IPS-NIHi11 (cell line): ENCODE measurements at regions not wholly inside any gene's neighbourhood (a gene's known extent, or its start where the extent isn't known, plus 50 kb on each side); places are given as distances from the start of the nearest gene placed in this dataset.
A peak's percentile ranks its signal among the peaks of the same experiment; 100 is the strongest.

Source experiments
- DNase-seq: peaks from one replicate; pipeline ENCODE4 v3.0.0; 2012; ENCODE audit warnings: mixed read lengths, low spot score

DNA sequence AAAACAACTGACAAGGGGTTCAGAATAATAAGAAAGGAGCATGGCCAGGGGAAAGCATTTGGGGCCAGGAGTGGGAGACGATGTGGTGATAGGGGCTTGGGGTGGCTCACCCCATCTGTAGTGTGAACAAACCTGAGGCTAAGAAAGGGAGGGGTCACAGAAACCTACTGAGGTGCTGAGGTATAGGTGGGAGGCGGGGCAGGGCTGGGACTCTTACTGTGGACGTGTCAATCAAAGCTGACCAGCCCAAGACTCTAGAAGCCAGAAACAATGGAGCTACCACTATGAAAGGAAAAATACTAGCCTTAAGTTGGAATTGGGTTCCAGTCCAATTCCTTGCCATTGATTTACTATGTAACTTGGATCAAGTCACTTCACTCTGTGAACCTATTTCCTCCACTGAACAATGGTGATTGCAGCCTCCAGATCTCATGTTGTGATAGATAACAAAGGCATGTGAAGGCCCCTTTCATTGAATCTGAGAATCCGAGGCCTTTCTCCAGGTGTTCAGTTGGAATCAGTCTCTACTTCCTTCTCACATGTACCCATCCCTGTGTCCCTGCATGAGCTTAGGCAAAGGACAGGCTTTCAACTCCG is 260.9 kb upstream of the HES1 start:
- peak; percentile 48 for DNase-seq

DNA sequence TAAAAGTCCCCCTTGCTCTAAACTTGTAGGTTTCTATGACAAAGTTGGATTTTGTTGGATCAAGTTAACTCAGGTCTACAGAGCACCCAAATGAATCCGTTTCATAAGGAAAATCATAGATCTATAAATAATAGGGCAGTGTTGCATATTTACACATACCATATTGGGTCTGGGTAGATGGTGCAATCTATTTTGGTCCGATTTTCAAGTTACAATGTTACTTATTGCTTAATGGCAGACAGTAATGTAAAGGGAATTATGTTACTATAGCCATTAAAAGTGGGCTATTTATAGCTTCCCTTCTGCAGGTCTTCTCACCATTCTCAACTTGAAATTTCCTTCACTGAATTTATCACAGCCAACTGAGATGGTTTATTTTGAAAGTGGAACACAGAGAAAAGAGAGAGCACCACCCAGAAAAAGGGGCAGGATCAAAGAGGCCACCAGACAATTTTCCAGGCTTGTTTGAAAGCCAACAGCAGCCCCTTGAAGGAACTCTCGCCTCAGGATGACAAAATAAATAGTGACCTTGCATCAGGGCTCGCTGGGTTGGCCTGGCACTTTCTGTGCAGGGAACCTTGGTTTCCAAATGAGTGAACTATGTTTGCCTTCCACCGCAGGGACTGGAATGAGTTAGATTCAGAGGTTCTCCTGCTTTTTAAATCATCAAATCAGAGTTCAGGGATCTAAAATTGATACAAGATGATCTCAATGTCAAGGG is 260.2 kb upstream of the HES1 start:
- no peak for DNase-seq

DNA sequence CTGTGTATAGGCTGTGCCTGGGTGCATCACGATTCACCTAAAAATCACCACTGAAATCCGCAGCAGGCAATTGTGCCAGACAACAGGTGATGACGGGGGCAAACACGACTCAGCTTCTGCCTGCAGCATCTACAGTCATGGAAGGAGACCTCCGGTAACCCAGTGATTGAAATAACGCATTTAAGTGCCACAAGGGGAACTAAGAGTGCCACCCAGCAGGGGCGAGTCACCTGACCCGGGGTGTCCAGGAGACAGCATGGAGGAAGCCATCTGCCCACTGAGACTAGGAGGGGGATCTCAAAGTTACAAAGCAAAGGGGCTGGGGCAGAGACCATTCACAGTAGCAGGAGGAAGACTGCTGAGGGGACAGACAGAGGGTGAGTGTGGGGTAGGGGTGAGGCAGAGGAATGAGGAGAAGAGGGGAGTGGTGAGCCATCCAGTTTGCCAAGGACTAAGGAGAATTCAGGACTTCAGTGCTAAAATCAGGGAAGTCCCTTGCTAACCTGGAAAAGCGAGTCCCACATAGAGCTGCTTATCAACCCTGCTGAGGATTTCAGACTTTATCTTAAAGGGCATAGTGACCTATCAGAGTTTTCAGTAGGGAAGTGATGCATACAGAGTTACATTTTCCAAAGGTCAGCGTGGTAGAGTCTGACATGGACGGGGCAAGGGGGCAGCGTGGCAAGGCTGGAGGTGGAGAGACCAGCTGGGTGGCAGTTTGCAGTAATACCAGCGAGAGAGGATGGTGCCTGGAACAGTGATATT is 256.7 kb upstream of the HES1 start:
- no peak for DNase-seq

- DNase-seq, result no peak
Measured at GRCh38 chr3:193879864-193880242, 256.1 kb upstream of the HES1 start.

DNA sequence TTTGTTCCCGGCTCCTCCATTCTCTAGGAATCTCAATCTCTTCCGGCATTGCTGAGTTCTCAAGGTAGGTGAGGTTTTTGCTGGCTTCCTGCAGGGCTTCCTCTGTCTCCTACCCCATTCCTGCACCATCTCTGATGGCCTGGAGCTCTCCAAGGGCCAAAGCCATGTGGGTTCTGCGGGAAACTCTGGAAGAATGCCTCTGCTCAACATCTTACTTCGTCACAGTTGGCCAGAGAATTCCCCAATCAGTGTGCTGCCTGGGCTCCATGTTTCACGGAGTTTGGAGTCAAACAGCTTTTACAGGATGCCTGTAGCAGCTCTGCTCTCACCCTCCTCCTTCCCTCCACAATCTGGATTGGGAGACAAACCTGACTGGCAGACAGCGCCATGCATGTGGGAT is 253.9 kb upstream of the HES1 start:
- no peak for DNase-seq

GRCh38 chr3:193883551-193883950 is 252.4 kb upstream of the HES1 start:
- no peak for DNase-seq

DNA sequence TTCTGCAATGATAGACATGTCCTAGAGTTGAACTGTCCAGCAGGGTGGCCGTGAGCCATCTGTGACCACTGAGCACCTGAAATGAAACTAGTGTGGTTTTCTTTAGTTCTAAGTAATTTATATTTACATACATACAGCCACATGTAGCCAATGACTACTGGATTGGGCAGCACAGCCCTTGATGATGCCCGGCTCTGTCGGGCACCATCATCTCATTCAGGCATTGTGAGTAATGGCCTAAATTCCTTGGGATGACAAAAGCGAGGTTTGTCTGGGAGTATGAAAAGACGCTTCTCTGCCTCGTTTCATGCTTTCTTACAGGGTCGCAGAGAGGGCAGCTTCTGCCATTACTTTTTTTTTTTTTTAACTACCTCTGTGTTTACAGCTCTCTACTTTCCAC is 251.9 kb upstream of the HES1 start:
- no peak for DNase-seq

GRCh38 chr3:193884652-193885051 is 251.3 kb upstream of the HES1 start:
- no peak for DNase-seq

- DNase-seq, result no peak
Measured at GRCh38 chr3:193885832-193886231, 250.1 kb upstream of the HES1 start.

GRCh38 chr3:193890016-193890897 is 245.7 kb upstream of the HES1 start:
- no peak for DNase-seq

- peak; percentile 63 for DNase-seq
Measured at GRCh38 chr3:193894121-193894863, 241.7 kb upstream of the HES1 start.

DNA sequence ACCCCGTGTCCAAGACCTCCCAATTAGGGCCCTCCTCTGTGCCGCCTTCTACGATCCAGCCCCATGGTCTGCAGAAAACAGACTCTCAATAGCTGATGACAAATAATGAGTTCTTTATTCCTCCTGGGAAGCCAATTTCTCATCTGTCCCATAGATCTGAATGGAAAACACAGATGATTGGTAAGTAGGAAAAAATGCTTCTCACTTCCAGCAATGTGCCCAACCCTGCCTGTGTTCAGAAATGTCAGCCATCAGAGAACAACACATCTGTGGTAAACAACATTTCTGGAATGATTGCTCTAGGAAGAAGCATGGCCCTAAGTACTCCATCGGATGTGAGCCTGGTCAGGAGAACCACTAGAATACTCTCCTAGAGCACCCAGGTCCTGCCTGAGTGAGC is 240.5 kb upstream of the HES1 start:
- DNase-seq, result no peak

DNA sequence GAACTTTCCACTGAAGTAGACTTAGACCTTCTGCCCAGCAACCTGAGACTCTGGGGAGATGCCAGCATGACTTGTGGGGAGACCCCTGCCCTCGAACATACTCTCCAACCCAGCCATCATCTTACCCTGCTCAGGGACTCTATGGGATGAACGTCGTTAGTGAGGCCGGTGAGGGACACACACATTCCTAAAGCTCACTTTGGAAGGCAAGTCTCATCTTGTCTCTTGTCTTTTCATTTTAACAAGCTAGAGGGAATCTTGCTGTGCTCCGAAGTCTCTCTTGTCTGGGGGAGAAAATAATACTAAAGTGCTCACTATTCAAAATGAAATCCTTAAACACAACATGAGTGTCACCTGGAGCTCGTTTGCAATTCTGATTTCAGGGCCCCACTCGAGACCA is 239.5 kb upstream of the HES1 start:
- DNase-seq, result no peak

GRCh38 chr3:193897288-193897687 is 238.7 kb upstream of the HES1 start:
- no peak for DNase-seq

GRCh38 chr3:193897731-193898180 is 238.2 kb upstream of the HES1 start:
- DNase-seq, result no peak

DNA sequence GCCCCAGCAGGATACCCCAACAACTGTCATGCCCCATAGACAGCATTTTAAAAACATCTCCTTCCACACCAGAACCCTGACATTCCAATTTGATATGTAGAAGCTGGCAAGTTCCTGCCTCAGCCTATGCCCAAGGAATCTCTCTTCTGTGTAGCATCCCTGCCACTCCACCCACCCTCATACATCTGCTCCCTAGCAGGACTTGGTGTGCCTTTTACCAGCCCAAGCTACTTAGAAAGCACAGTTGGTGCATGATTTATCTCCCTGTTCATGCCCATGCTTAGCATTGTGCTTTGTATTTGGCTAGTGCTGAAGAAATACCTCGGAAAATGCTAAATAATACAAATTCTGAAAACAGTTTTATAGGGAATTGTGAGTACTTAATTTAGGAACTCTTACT is 236.9 kb upstream of the HES1 start:
- DNase-seq, result no peak

GRCh38 chr3:193901007-193901406 is 234.9 kb upstream of the HES1 start:
- DNase-seq, result no peak

DNA sequence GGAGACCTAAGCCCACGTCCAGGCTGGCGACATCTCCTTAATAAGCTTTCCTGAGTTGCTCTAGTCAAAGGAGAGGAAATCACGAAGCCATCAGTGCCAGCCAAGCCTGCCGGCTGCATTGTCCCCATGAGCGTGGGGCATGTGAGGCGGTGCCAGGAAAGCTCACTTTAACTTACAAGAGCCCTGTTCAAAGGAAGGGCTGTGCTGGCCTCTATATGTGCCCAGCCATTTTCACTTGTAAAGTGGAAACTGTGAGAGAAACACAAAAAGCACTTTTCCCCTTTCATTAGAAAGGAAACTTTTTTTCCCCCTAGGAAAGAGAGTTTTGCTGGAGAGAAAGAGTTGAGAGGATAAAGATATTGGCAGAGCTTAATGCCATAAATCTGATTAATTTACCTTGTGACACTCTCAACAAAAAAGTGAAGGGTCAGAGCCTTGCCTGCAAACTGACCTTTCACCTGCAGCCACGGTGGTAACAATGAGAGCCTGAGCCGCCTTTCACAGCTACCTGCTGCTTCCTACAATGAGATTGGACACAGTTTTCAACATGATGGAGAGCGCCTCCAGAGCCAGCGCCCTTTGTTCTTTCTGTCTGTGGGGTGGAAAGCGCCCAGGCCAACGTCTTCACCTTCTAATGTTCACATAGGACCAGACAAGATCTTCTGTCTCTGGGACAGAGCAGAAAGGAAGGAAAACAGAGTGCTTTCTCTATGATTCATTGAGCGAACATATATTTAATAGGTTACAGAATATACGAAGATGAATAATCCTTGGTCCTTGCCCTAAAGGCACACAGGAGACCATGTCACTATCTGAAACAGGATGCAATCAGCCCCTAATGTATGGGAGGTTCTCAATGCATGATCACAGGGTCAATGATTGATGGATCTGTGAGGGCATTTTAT is 233.1 kb upstream of the HES1 start:
- DNase-seq, result peak; percentile 23

DNA sequence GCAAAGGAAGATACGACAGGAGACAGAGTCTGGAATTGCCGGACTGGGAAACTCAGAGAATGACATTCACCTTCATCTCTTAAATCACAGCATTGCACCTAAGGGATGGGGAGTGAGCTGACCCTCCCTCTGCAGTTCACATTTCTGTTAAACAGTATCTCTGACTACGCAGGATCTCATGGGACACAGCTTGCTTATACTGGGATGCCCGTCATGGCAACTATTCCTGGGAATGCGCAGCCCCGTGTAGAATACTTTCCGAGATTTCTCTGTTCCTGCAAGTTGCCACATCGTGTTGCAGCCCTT is 232.5 kb upstream of the HES1 start:
- DNase-seq, result no peak

- no peak for DNase-seq
Measured at GRCh38 chr3:193903966-193904365, 232.0 kb upstream of the HES1 start.
